ENCODE measurements at regions not wholly inside any gene's neighbourhood (a gene's known extent, or its start where the extent isn't known, plus 50 kb on each side); places are given as distances from the start of the nearest gene placed in this dataset.
"Not testable (repeated sequence)": the region's sequence is repeated elsewhere in the genome, so short reads cannot be mapped to it uniquely, and the experiment has no call there.

GRCh38 chr14:105707723-105708151, 181.4 kb downstream of the TMEM121 start:
- not testable (repeated sequence) for H3K27me3 ChIP-seq (ENCODE audit: control insufficient read depth, insufficient read depth, low read length); H3K27ac ChIP-seq (ENCODE audit: low read length); H3K9ac ChIP-seq (ENCODE audit: low read length); H3K4me3 ChIP-seq (ENCODE audit: low read length); H3K36me3 ChIP-seq (ENCODE audit: control insufficient read depth, low read depth, low read length); H3K4me1 ChIP-seq (ENCODE audit: control insufficient read depth, low read depth, low read length)
- H3K9me3 ChIP-seq (ENCODE audit: control insufficient read depth, low read depth, low read length): peaks cover 13% of the 10 kb centered on the region

GRCh38 chr14:105708251-105709134, 182.1 kb downstream of the TMEM121 start:
- not testable (repeated sequence) for H3K4me1 ChIP-seq (ENCODE audit: control insufficient read depth, low read depth, low read length); H3K27me3 ChIP-seq (ENCODE audit: control insufficient read depth, insufficient read depth, low read length); H3K27ac ChIP-seq (ENCODE audit: low read length); H3K4me3 ChIP-seq (ENCODE audit: low read length); H3K9ac ChIP-seq (ENCODE audit: low read length); H3K36me3 ChIP-seq (ENCODE audit: control insufficient read depth, low read depth, low read length)
- peaks cover 13% of the 10 kb centered on the region for H3K9me3 ChIP-seq (ENCODE audit: control insufficient read depth, low read depth, low read length)

DNA sequence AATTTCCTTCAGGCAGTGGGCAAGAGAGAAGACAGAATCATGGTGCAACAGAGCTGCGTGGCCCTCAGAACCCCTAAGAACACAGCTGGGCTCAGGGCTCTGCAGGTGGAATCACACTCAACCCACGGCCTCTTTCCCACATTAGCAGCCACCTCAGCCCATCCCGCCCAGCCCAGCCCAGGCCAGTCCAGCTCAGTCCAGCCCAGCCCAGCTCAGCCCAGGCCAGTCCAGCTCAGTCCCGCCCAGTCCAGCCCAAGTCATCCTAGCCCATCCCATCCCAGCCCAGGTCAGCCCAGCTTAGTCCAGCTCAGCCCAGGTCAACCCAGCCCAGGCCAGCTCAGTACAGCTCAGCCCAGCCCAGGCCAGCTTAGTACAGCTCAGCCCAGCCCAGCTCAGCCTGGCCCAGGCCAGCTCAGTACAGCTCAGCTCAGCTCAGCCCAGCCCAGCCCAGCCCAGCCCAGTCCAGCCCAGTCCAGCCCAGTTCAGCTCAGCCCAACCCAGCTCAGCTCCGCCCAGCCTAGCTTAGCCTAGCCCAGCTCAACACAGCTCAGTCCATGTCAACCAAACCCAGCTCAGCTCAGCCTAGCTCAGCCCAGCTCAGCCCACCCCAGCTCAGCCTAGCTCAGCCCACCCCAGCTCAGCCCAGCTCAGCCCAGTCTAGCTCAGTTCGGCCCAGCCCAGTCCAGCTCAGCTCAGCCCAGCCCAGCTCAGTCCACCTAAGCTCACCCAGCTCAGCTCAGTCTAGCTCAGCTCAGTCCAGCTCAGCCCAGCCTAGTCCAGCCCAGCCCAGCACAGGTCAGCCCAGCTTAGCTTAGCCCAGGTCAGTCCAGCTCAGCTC, 183.1 kb downstream of the TMEM121 start:
- no peak overlapping the region for H3K27ac ChIP-seq (ENCODE audit: low read length)
- no peaks in the 10 kb centered on the region for H3K36me3 ChIP-seq (ENCODE audit: control insufficient read depth, low read depth, low read length)
- H3K9me3 ChIP-seq (ENCODE audit: control insufficient read depth, low read depth, low read length): peaks cover 13% of the 10 kb centered on the region
- H3K4me3 ChIP-seq (ENCODE audit: low read length): no peak overlapping the region
- H3K4me1 ChIP-seq (ENCODE audit: control insufficient read depth, low read depth, low read length): no peaks in the 10 kb centered on the region
- H3K27me3 ChIP-seq (ENCODE audit: control insufficient read depth, insufficient read depth, low read length): no peaks in the 10 kb centered on the region
- no peak overlapping the region for H3K9ac ChIP-seq (ENCODE audit: low read length)

GRCh38 chr14:105710119-105711043, 184.0 kb downstream of the TMEM121 start:
- H3K27me3 ChIP-seq (ENCODE audit: control insufficient read depth, insufficient read depth, low read length): no peaks in the 10 kb centered on the region
- no peak overlapping the region for H3K9ac ChIP-seq (ENCODE audit: low read length)
- no peaks in the 10 kb centered on the region for H3K4me1 ChIP-seq (ENCODE audit: control insufficient read depth, low read depth, low read length)
- no peak overlapping the region for H3K4me3 ChIP-seq (ENCODE audit: low read length)
- peaks cover 13% of the 10 kb centered on the region for H3K9me3 ChIP-seq (ENCODE audit: control insufficient read depth, low read depth, low read length)
- H3K27ac ChIP-seq (ENCODE audit: low read length): no peak overlapping the region
- no peaks in the 10 kb centered on the region for H3K36me3 ChIP-seq (ENCODE audit: control insufficient read depth, low read depth, low read length)

- Histone ChIP-seq H3K27me3 (ENCODE audit: control insufficient read depth, insufficient read depth, low read length) (no peaks in the 10 kb centered on the region), H3K4me3 (ENCODE audit: low read length) (no peak overlapping the region), H3K27ac (ENCODE audit: low read length) (no peak overlapping the region), H3K9ac (ENCODE audit: low read length) (no peak overlapping the region), H3K4me1 (ENCODE audit: control insufficient read depth, low read depth, low read length) (no peaks in the 10 kb centered on the region), H3K36me3 (ENCODE audit: control insufficient read depth, low read depth, low read length) (no peaks in the 10 kb centered on the region), H3K9me3 (ENCODE audit: control insufficient read depth, low read depth, low read length) (peaks cover 13% of the 10 kb centered on the region)
These were observed 184.7 kb downstream of the TMEM121 start for GRCh38 chr14:105711044-105711620.

DNA sequence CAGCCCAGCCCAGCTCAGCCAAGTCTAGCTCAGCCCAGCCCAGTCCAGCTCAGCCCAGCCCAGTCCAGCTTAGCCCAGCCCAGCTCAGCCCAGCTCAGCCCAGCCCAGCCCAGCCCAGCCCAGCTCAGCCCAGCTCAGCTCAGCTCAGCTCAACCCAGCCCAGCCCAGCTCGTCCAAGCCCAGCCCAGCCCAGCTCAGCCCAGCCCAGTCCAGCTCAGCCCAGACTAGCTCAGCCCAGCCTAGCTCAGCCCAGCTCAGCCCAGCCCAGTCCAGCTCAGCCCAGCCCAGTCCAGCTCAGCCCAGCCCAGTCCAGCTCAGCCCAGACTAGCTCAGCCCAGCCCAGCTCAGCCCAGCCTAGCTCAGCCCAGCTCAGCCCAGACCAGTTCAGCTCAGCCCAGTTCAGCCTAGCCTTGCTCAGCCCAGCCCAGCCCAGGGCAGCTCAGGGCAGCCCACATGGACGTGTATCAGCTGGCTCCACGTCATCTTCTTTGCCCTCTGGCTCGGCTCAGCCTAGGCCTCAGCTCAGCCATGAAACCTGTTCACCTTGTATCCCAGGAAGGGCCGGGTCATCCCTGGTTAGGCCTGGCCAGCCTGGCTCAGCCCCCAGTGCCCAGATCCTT, 185.6 kb downstream of the TMEM121 start:
- Histone ChIP-seq H3K9me3 (ENCODE audit: control insufficient read depth, low read depth, low read length) (peaks cover 13% of the 10 kb centered on the region), H3K27ac (ENCODE audit: low read length) (no peak overlapping the region), H3K27me3 (ENCODE audit: control insufficient read depth, insufficient read depth, low read length) (no peaks in the 10 kb centered on the region), H3K4me1 (ENCODE audit: control insufficient read depth, low read depth, low read length) (no peaks in the 10 kb centered on the region), H3K4me3 (ENCODE audit: low read length) (no peak overlapping the region), H3K36me3 (ENCODE audit: control insufficient read depth, low read depth, low read length) (no peaks in the 10 kb centered on the region), H3K9ac (ENCODE audit: low read length) (no peak overlapping the region)

DNA sequence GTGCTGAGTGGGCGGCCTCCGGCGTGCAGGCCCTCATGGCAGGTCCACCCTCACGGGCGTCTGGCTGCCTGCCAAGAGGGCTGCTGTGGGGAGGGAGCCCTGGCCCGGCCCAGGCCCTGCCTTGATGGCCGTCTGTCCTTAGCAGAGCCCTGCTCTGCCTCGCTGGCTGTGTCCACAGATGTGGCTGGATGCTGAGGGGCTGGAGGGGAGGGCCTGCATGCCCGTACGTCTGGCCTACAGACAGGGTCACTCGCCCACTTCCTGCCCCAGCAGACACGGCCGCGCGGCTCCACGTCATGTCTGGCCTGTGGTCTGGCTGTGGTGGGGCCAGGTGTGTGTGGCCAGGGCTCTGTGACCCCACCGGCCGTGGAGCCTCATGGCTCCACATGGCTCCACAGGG, 186.3 kb downstream of the TMEM121 start:
- not testable (repeated sequence) for H3K4me3 ChIP-seq (ENCODE audit: low read length); H3K27me3 ChIP-seq (ENCODE audit: control insufficient read depth, insufficient read depth, low read length); H3K27ac ChIP-seq (ENCODE audit: low read length); H3K9ac ChIP-seq (ENCODE audit: low read length); H3K4me1 ChIP-seq (ENCODE audit: control insufficient read depth, low read depth, low read length); H3K36me3 ChIP-seq (ENCODE audit: control insufficient read depth, low read depth, low read length)
- peaks cover 13% of the 10 kb centered on the region for H3K9me3 ChIP-seq (ENCODE audit: control insufficient read depth, low read depth, low read length)

GRCh38 chr14:105713160-105713559, 186.8 kb downstream of the TMEM121 start:
- H3K27ac ChIP-seq (ENCODE audit: low read length); H3K9ac ChIP-seq (ENCODE audit: low read length); H3K4me3 ChIP-seq (ENCODE audit: low read length); H3K4me1 ChIP-seq (ENCODE audit: control insufficient read depth, low read depth, low read length); H3K9me3 ChIP-seq (ENCODE audit: control insufficient read depth, low read depth, low read length); H3K27me3 ChIP-seq (ENCODE audit: control insufficient read depth, insufficient read depth, low read length); H3K36me3 ChIP-seq (ENCODE audit: control insufficient read depth, low read depth, low read length): not testable (repeated sequence)

DNA sequence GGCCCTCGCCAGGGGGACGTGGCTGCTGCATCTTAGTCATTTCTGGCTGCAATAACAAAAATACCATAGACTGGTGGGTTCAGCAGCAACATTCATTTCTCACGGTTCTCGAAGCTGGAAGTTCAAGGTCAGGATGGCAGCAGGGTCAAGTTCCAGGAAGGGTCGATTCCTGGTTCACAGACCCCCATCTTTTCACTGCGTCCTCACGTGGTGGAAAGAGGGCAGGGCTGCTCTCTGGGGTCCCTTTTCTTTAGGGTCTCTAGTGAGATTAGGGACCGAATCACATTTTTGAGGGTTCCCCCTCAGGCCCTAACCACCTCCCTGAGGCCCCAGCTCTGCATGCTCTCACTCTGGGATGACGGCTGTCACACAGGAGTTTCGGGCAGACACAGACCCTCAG, 187.5 kb downstream of the TMEM121 start:
- H3K9me3 ChIP-seq (ENCODE audit: control insufficient read depth, low read depth, low read length); H3K4me3 ChIP-seq (ENCODE audit: low read length); H3K36me3 ChIP-seq (ENCODE audit: control insufficient read depth, low read depth, low read length); H3K27me3 ChIP-seq (ENCODE audit: control insufficient read depth, insufficient read depth, low read length); H3K27ac ChIP-seq (ENCODE audit: low read length); H3K4me1 ChIP-seq (ENCODE audit: control insufficient read depth, low read depth, low read length); H3K9ac ChIP-seq (ENCODE audit: low read length): not testable (repeated sequence)

DNA sequence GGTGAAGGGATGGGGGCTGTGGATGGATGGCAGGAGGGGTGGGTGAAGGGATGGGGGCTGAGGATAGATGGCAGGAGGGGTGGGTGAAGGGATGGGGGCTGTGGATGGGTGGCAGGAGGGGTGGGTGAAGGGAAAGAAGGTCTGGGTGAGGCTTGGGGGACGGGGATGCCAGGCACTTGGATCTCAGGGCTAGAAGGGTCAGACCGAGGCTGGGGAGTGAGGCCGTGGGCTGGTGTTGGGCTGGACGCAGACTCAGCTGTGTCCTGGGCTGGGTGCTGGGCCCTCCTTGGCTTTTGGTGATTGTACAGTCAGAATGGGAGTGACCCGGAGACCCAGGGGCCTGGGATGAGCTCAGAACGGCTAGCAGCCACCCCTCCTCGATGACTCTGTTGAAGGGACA, 192.4 kb downstream of the TMEM121 start:
- H3K4me3 ChIP-seq (ENCODE audit: low read length); H3K36me3 ChIP-seq (ENCODE audit: control insufficient read depth, low read depth, low read length); H3K4me1 ChIP-seq (ENCODE audit: control insufficient read depth, low read depth, low read length): not testable (repeated sequence)

More for the DNA sequence above, 192.4 kb downstream of the TMEM121 start:
- not testable (repeated sequence) for H3K9me3 ChIP-seq (ENCODE audit: control insufficient read depth, low read depth, low read length); H3K27me3 ChIP-seq (ENCODE audit: control insufficient read depth, insufficient read depth, low read length); H3K27ac ChIP-seq (ENCODE audit: low read length); H3K9ac ChIP-seq (ENCODE audit: low read length)
